GM21717 (cell line): ENCODE measurements at regions not wholly inside any gene's neighbourhood (a gene's known extent, or its start where the extent isn't known, plus 50 kb on each side); places are given as distances from the start of the nearest gene placed in this dataset.
"Not testable (repeated sequence)": the region's sequence is repeated elsewhere in the genome, so short reads cannot be mapped to it uniquely, and the experiment has no call there.

Experiments
- ATAC-seq: cut with Tn5 transposase; IDR thresholded peaks from one replicate; pipeline ENCODE4 v1.9.1; 2021; ENCODE audit warnings: mild to moderate bottlenecking, moderate library complexity; ENCODE audit not compliant: unreplicated experiment

GRCh38 chr11:38924644-38925043 is 2326.6 kb upstream of the RAG2 start:
- ATAC-seq = no peak

- no peak for ATAC-seq
Measured at GRCh38 chr11:38900211-38900610, 2302.2 kb upstream of the RAG2 start.

- ATAC-seq = not testable (repeated sequence)
Measured at GRCh38 chr11:38894201-38894600, 2296.2 kb upstream of the RAG2 start.

- ATAC-seq = no peak
Measured at GRCh38 chr11:38884145-38884865, 2286.3 kb upstream of the RAG2 start.

GRCh38 chr11:38867338-38867737 is 2269.3 kb upstream of the RAG2 start:
- ATAC-seq = no peak

GRCh38 chr11:38865922-38866321 is 2267.9 kb upstream of the RAG2 start:
- no peak for ATAC-seq

- no peak for ATAC-seq
Measured at GRCh38 chr11:38842991-38843390, 2245.0 kb upstream of the RAG2 start.

- no peak for ATAC-seq
Measured at GRCh38 chr11:38839071-38839470, 2241.0 kb upstream of the RAG2 start.

- no peak for ATAC-seq
Measured at GRCh38 chr11:38835966-38836365, 2237.9 kb upstream of the RAG2 start.

- no peak for ATAC-seq
Measured at GRCh38 chr11:38824573-38824972, 2226.5 kb upstream of the RAG2 start.

GRCh38 chr11:38821786-38822185 is 2223.8 kb upstream of the RAG2 start:
- ATAC-seq = not testable (repeated sequence)

- no peak for ATAC-seq
Measured at GRCh38 chr11:38819981-38820380, 2221.9 kb upstream of the RAG2 start.

GRCh38 chr11:38818720-38819119 is 2220.7 kb upstream of the RAG2 start:
- no peak for ATAC-seq

GRCh38 chr11:38814670-38815069 is 2216.6 kb upstream of the RAG2 start:
- ATAC-seq = no peak

- no peak for ATAC-seq
Measured at GRCh38 chr11:38809521-38809920, 2211.5 kb upstream of the RAG2 start.

- no peak for ATAC-seq
Measured at GRCh38 chr11:38796281-38796680, 2198.2 kb upstream of the RAG2 start.

- ATAC-seq = no peak
Measured at GRCh38 chr11:38795027-38795426, 2197.0 kb upstream of the RAG2 start.

- peak; percentile 85 for ATAC-seq
Measured at GRCh38 chr11:38791346-38791961, 2193.4 kb upstream of the RAG2 start.

- no peak for ATAC-seq
Measured at GRCh38 chr11:38788561-38788960, 2190.5 kb upstream of the RAG2 start.

- no peak for ATAC-seq
Measured at GRCh38 chr11:38784164-38784563, 2186.1 kb upstream of the RAG2 start.

GRCh38 chr11:38766796-38767195 is 2168.8 kb upstream of the RAG2 start:
- no peak for ATAC-seq

GRCh38 chr11:38759394-38759793 is 2161.4 kb upstream of the RAG2 start:
- no peak for ATAC-seq

- ATAC-seq = no peak
Measured at GRCh38 chr11:38756537-38756936, 2158.5 kb upstream of the RAG2 start.
